ENCODE measurements at regions not wholly inside any gene's neighbourhood (a gene's known extent, or its start where the extent isn't known, plus 50 kb on each side); places are given as distances from the start of the nearest gene placed in this dataset.
A peak's percentile ranks its signal among the peaks of the same experiment; 100 is the strongest.

- 0 out of 2 replicates have a peak, but pooled peaks have one; percentile 24 for TF ChIP-seq DR1 (CRISPR knock-in tag; IDR thresholded peaks at IDR 0.05)
- TF ChIP-seq ZNF547 (CRISPR knock-in tag; IDR thresholded peaks at IDR 0.05) = 0 out of 2 replicates have a peak, but pooled peaks have one; percentile 15
- TF ChIP-seq ZNF850 (CRISPR knock-in tag; conservative IDR thresholded peaks at IDR 0.05) = no peak
- TF ChIP-seq ZNF510 (CRISPR knock-in tag; IDR thresholded peaks at IDR 0.05; ENCODE audit: low read depth) = 0 out of 2 replicates have a peak, but pooled peaks have one; percentile 84
- no peak for TF ChIP-seq TMF1 (CRISPR knock-in tag; IDR thresholded peaks at IDR 0.05; ENCODE audit: low read depth)
- no peak for TF ChIP-seq MIER3 (CRISPR knock-in tag; IDR thresholded peaks at IDR 0.05; ENCODE audit: borderline replicate concordance)
- no peak for TF ChIP-seq RFX5 (IDR thresholded peaks at IDR 0.05; ENCODE audit: low read depth, low read length)
- peak; percentile 92; the same call in 1 of the 2 replicates for TF ChIP-seq ZFP91 (CRISPR knock-in tag; IDR thresholded peaks at IDR 0.05; ENCODE audit: borderline replicate concordance)
- TF ChIP-seq FOXP1 (IDR thresholded peaks at IDR 0.05) = no peak
- TF ChIP-seq FOXP1 (CRISPR knock-in tag; IDR thresholded peaks at IDR 0.05) = no peak
- TF ChIP-seq ATF7-NPFF (CRISPR knock-in tag; IDR thresholded peaks at IDR 0.05; ENCODE audit: low read depth) = no peak
- TF ChIP-seq RBM39 (IDR thresholded peaks at IDR 0.05; ENCODE audit: low read depth, low read length, poor library complexity, severe bottlenecking) = no peak
- TF ChIP-seq ZBTB26 (CRISPR knock-in tag; IDR thresholded peaks at IDR 0.05; ENCODE audit: borderline replicate concordance) = 0 out of 2 replicates have a peak, but pooled peaks have one; percentile 47
- peak; percentile 29 for TF ChIP-seq SKI (IDR thresholded peaks at IDR 0.05; ENCODE audit: partially characterized antibody)
- TF ChIP-seq ZSCAN21 (CRISPR knock-in tag; IDR thresholded peaks at IDR 0.05; ENCODE audit: borderline replicate concordance) = no peak
- TF ChIP-seq MAF1 (CRISPR knock-in tag; IDR thresholded peaks at IDR 0.05; ENCODE audit: borderline replicate concordance) = no peak
- TF ChIP-seq THAP8 (CRISPR knock-in tag; IDR thresholded peaks at IDR 0.05; ENCODE audit: borderline replicate concordance) = no peak
- TF ChIP-seq HOMEZ (CRISPR knock-in tag; IDR thresholded peaks at IDR 0.05; ENCODE audit: low read depth) = no peak; the same call in 1 of the 2 replicates
- no peak for TF ChIP-seq ZNF337 (CRISPR knock-in tag; IDR thresholded peaks at IDR 0.05; ENCODE audit: borderline replicate concordance, low read depth)
- no peak for TF ChIP-seq MXD4 (CRISPR knock-in tag; IDR thresholded peaks at IDR 0.05)
- no peak for TF ChIP-seq ZNF44 (CRISPR knock-in tag; IDR thresholded peaks at IDR 0.05)
- no peak for TF ChIP-seq AGO2 (optimal IDR thresholded peaks at IDR 0.05; ENCODE audit: low read depth, low read length)
- TF ChIP-seq, protein P1, sequence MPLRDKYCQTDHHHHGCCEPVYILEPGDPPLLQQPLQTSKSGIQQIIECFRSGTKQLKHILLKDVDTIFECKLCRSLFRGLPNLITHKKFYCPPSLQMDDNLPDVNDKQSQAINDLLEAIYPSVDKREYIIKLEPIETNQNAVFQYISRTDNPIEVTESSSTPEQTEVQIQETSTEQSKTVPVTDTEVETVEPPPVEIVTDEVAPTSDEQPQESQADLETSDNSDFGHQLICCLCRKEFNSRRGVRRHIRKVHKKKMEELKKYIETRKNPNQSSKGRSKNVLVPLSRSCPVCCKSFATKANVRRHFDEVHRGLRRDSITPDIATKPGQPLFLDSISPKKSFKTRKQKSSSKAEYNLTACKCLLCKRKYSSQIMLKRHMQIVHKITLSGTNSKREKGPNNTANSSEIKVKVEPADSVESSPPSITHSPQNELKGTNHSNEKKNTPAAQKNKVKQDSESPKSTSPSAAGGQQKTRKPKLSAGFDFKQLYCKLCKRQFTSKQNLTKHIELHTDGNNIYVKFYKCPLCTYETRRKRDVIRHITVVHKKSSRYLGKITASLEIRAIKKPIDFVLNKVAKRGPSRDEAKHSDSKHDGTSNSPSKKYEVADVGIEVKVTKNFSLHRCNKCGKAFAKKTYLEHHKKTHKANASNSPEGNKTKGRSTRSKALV (CRISPR knock-in tag; IDR thresholded peaks at IDR 0.05) = peak; percentile 37; the same call in 1 of the 2 replicates
Measured at GRCh38 chr5:126370796-126371718, 52.2 kb upstream of the GRAMD2B start (continued).

All from HepG2 (cell line).